ENCODE measurements at regions not wholly inside any gene's neighbourhood (a gene's known extent, or its start where the extent isn't known, plus 50 kb on each side); places are given as distances from the start of the nearest gene placed in this dataset.

DNA sequence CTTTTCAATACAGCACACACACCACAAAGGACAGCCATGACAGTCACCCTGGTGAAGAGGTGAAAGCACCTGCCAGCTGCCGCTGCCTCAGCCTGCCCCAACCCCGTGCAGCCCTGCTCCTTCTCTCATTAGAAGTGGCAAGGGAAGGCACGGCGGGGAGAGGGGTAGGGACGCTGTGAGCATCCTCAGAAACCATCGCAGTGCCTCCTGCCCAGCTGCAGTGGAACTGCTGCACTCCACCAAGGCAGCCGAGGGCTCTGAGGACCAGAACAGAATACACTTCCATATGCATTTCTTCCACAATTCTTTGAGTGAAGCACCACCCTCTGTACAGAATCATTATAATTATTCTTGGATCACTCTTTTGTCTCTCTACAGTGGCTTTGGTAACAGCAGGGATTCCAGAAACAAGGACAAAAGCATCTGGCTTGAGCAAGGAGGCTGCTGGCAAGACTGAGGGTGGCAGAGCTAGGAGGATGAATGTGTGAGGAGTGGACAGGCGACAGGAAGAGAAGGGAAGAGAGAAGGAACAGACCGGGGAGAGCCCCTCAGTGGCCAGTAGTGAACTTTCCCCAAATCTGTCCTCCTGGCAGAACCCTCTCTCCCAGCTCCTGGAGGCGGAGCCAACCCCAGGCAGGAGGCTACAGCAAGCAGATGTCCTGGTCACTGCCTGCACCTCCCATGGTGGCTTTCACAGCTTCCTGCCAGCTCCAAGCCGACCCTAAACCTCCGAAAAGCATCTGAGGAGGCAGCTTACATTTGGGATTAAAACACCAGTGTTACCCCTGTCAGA, 73.2 kb downstream of the MTNR1A start:
- ChIA-PET RAD21 (ENCODE audit: low non-redundant PET in 1 of 2, low total read pairs in 2 of 2, uncharacterized antibody in 2 of 2, unreplicated experiment in 2 of 2) (no interaction called here), POLR2A (no interaction called here), CTCF (no interaction called here)
- no peak overlapping the region for H3K27ac ChIP-seq (ENCODE audit: low read depth, low read length)
- no peak overlapping the region for H3K4me2 ChIP-seq (ENCODE audit: low read length)
- H2AFZ ChIP-seq (ENCODE audit: low read depth, low read length, poor library complexity, severe bottlenecking) = no peak overlapping the region
- H3K79me2 ChIP-seq (ENCODE audit: insufficient read depth, low read length) = no peaks in the 10 kb centered on the region
- H3K4me1 ChIP-seq (ENCODE audit: control insufficient read depth in 1 of 2, insufficient read depth in 2 of 2, low read length in 2 of 2) = peaks cover 0 to 4% of the 10 kb centered on the region in 2 experiments; a peak in 1 of 4 replicates
- H3K36me3 ChIP-seq (ENCODE audit: control insufficient read depth in 1 of 2, insufficient read depth in 2 of 2, low read length in 2 of 2) = no peaks in the 10 kb centered on the region
- H3K27me3 ChIP-seq (ENCODE audit: insufficient read depth, low read length) = peaks cover 3% of the 10 kb centered on the region; the same call in 1 of the 2 replicates
- no peak overlapping the region for H3K4me3 ChIP-seq (replicated peaks in 1 of 2; ENCODE audit: low read depth in 1 of 2, low read length in 2 of 2)
- H3K9me3 ChIP-seq (ENCODE audit: control insufficient read depth in 1 of 2, insufficient read depth in 1 of 2, low read depth in 1 of 2, low read length in 2 of 2) = no peaks in the 10 kb centered on the region
- intact Hi-C loops (cut with micrococcal nuclease) = no loop called here
- H4K20me1 ChIP-seq (ENCODE audit: insufficient read depth) = no peaks in the 10 kb centered on the region
- H3K9ac ChIP-seq (ENCODE audit: low read length) = no peak overlapping the region
- BruUV-seq (replicated peaks) = no TSS peak
- TF ChIP-seq SIN3A (IDR thresholded peaks at IDR 0.05; ENCODE audit: low read depth) = no peak
- TF ChIP-seq CEBPB (IDR thresholded peaks at IDR 0.05; ENCODE audit: low read depth) = no peak
- TF ChIP-seq RAD21 (IDR thresholded peaks at IDR 0.05; ENCODE audit: low read depth) = no peak
- no peaks in the 10 kb centered on the region for H3K9me2 ChIP-seq (ENCODE audit: insufficient read depth)
- 0 out of 2 replicates have a peak, but pooled peaks have one; percentile 29 for ATAC-seq
- DNase-seq (ENCODE audit: low read depth, low spot score) = no peak

GRCh38 chr4:186475202-186475601, 80.2 kb downstream of the MTNR1A start:
- Histone ChIP-seq H2AFZ (ENCODE audit: low read depth, low read length, poor library complexity, severe bottlenecking) (no peak overlapping the region), H3K79me2 (ENCODE audit: insufficient read depth, low read length) (no peaks in the 10 kb centered on the region), H3K4me2 (ENCODE audit: low read length) (no peak overlapping the region), H3K36me3 (ENCODE audit: control insufficient read depth in 1 of 2, insufficient read depth in 2 of 2, low read length in 2 of 2) (no peaks in the 10 kb centered on the region), H3K27ac (ENCODE audit: low read depth, low read length) (no peak overlapping the region), H3K9me2 (ENCODE audit: insufficient read depth) (no peaks in the 10 kb centered on the region), H3K9me3 (ENCODE audit: control insufficient read depth in 1 of 2, insufficient read depth in 1 of 2, low read depth in 1 of 2, low read length in 2 of 2) (no peaks in the 10 kb centered on the region), H3K27me3 (ENCODE audit: insufficient read depth, low read length) (peaks cover 3% of the 10 kb centered on the region; the same call in 1 of the 2 replicates), H3K4me3 (replicated peaks in 1 of 2; ENCODE audit: low read depth in 1 of 2, low read length in 2 of 2) (no peak overlapping the region), H3K9ac (ENCODE audit: low read length) (no peak overlapping the region), H3K4me1 (ENCODE audit: control insufficient read depth in 1 of 2, insufficient read depth in 2 of 2, low read length in 2 of 2) (peaks cover 0 to 3% of the 10 kb centered on the region in 2 experiments; a peak in 1 of 4 replicates), H4K20me1 (ENCODE audit: insufficient read depth) (no peaks in the 10 kb centered on the region)
- RAD21 ChIA-PET (ENCODE audit: low non-redundant PET in 1 of 2, low total read pairs in 2 of 2, uncharacterized antibody in 2 of 2, unreplicated experiment in 2 of 2) = no interaction called here
- CTCF ChIA-PET = no interaction called here
- ATAC-seq (no peak), DNase-seq (ENCODE audit: low read depth, low spot score) (no peak)
- no TSS peak for BruUV-seq (replicated peaks)
- POLR2A ChIA-PET = no interaction called here
- intact Hi-C loops (cut with micrococcal nuclease) = no loop called here
- no peak for TF ChIP-seq EZH2 (IDR thresholded peaks at IDR 0.05)
- TF ChIP-seq FOSL1 (IDR thresholded peaks at IDR 0.05; ENCODE audit: low read depth) = no peak
- TF ChIP-seq CBX3 (IDR thresholded peaks at IDR 0.05; ENCODE audit: low read depth) = no peak
- TF ChIP-seq ELF1 (IDR thresholded peaks at IDR 0.05; ENCODE audit: borderline replicate concordance, low read depth) = no peak
- no peak for TF ChIP-seq MAX (IDR thresholded peaks at IDR 0.05)
- TF ChIP-seq ZNF274 (IDR thresholded peaks at IDR 0.05; ENCODE audit: low read depth, low read length) = no peak
- no peak for TF ChIP-seq SRF (IDR thresholded peaks at IDR 0.05; ENCODE audit: low read depth)
- TF ChIP-seq, protein P1, sequence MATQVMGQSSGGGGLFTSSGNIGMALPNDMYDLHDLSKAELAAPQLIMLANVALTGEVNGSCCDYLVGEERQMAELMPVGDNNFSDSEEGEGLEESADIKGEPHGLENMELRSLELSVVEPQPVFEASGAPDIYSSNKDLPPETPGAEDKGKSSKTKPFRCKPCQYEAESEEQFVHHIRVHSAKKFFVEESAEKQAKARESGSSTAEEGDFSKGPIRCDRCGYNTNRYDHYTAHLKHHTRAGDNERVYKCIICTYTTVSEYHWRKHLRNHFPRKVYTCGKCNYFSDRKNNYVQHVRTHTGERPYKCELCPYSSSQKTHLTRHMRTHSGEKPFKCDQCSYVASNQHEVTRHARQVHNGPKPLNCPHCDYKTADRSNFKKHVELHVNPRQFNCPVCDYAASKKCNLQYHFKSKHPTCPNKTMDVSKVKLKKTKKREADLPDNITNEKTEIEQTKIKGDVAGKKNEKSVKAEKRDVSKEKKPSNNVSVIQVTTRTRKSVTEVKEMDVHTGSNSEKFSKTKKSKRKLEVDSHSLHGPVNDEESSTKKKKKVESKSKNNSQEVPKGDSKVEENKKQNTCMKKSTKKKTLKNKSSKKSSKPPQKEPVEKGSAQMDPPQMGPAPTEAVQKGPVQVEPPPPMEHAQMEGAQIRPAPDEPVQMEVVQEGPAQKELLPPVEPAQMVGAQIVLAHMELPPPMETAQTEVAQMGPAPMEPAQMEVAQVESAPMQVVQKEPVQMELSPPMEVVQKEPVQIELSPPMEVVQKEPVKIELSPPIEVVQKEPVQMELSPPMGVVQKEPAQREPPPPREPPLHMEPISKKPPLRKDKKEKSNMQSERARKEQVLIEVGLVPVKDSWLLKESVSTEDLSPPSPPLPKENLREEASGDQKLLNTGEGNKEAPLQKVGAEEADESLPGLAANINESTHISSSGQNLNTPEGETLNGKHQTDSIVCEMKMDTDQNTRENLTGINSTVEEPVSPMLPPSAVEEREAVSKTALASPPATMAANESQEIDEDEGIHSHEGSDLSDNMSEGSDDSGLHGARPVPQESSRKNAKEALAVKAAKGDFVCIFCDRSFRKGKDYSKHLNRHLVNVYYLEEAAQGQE (IDR thresholded peaks at IDR 0.05; ENCODE audit: low read depth) = no peak
- no peak for TF ChIP-seq POLR2A (IDR thresholded peaks at IDR 0.05; ENCODE audit: borderline replicate concordance, extremely low read depth, insufficient read depth, insufficient read length)
- TF ChIP-seq CTCF (IDR thresholded peaks at IDR 0.05 in 2 of 3, conservative IDR thresholded peaks at IDR 0.05 in 1 of 3; ENCODE audit: borderline replicate concordance in 1 of 3, insufficient read depth in 1 of 3, low read depth in 2 of 3, low read length in 2 of 3) = no peak
- TF ChIP-seq RAD21 (IDR thresholded peaks at IDR 0.05; ENCODE audit: low read depth) = no peak
- TF ChIP-seq SIN3A (IDR thresholded peaks at IDR 0.05; ENCODE audit: low read depth) = no peak
- TF ChIP-seq CEBPB (IDR thresholded peaks at IDR 0.05; ENCODE audit: low read depth) = no peak
- TF ChIP-seq TCF7L2 (IDR thresholded peaks at IDR 0.05; ENCODE audit: borderline replicate concordance, extremely low read depth, insufficient read depth, insufficient read length) = no peak
- no peak for TF ChIP-seq JUND (IDR thresholded peaks at IDR 0.05)

Measured in HCT116 (cell line).